Heart left ventricle (tissue), 13 donors: ENCODE measurements at regions not wholly inside any gene's neighbourhood (a gene's known extent, or its start where the extent isn't known, plus 50 kb on each side); places are given as distances from the start of the nearest gene placed in this dataset.

Source experiments
- CTCF ChIP-seq, 12 donors: fragments of 200-600 bp; sonication (generic) in 4 of 12; IDR thresholded peaks; one replicate each; pipeline versions ENCODE4 v1.5.0 to v1.8.0; 2018 to 2022; ENCODE audit warnings: antibody characterized with exemption in 12 of 12, mild to moderate bottlenecking in 5 of 12
- POLR2A ChIP-seq, 2 donors: fragments of 450-650 bp; IDR thresholded peaks; one replicate each; pipeline ENCODE4 v1.6.1; 2017; ENCODE audit warnings: antibody characterized with exemption in 2 of 2, mild to moderate bottlenecking in 2 of 2, moderate library complexity in 2 of 2
- donor health status: ischemic (EF 13 %, LVEDD 7.1; RV severe dilation, severe dysfunction).
- donor health status: DM: no; HTN: yes; CAD: no.
- donor health status: DM: no; HTN: no; CAD: no.
- donor health status: ischemic (EF 25% LVEDD 6.9; RV normal size, moderate dysfunction).
- donor health status: ischemic (EF 25% LVEDD 5.7; RV mildly dilated, moderate dysfunction).
- donor health status: ischemic (EF 35%, LVEDD 5.7; RV mildly dilated, moderate dysfunction).
- donor health status: nonischemic (EF 11% LVEDD 7.7; RV severe dilation, severe dysfunction).
- donor health status: DM: yes; HTN: yes; CAD: no.
- donor health status: PGD.
- donor health status: ischemic (EF 29% LVEDD 5.4; RV normal size, mild dysfunction).
- donor health status: nonischemic (EF 23%, LVEDD 6.1; RV moderate dilation, normal function).

- TF ChIP-seq POLR2A (IDR thresholded peaks at IDR 0.05) (no peak), CTCF (IDR thresholded peaks at IDR 0.05) (no peak)
These were observed 721.2 kb downstream of the ETS1 start for GRCh38 chr11:127866109-127866508.
